Stimulated activated memory B cell treated with anti-CD40 and anti-IgM and Interleukin-4, amounts not matched to agents 10 μg/mL and 1 μg/mL and 100 μg/mL, for 72 hours (primary cell): ENCODE measurements at regions not wholly inside any gene's neighbourhood (a gene's known extent, or its start where the extent isn't known, plus 50 kb on each side); places are given as distances from the start of the nearest gene placed in this dataset.

ENCODE experiments used
- ATAC-seq: fragments of 150-1000 bp; cut with Tn5 transposase; 2 replicates; pipeline ENCODE4 v1.10.0; 2021
- H3K27ac Mint-ChIP-seq: one replicate; pipeline ENCODE4 v1.8.0; 2022; ENCODE audit warnings: mild to moderate bottlenecking, mixed read lengths
- H3K27me3 Mint-ChIP-seq: one replicate; pipeline ENCODE4 v1.8.0; 2022; ENCODE audit warnings: mixed read lengths
- H3K36me3 Mint-ChIP-seq: one replicate; pipeline ENCODE4 v1.8.0; 2022; ENCODE audit warnings: mixed read lengths
- H3K4me1 Mint-ChIP-seq: one replicate; pipeline ENCODE4 v1.8.0; 2022; ENCODE audit warnings: mixed read lengths
- H3K4me3 Mint-ChIP-seq: one replicate; pipeline ENCODE4 v1.8.0; 2022; ENCODE audit warnings: mild to moderate bottlenecking, moderate library complexity, mixed read lengths
- H3K9me3 Mint-ChIP-seq: one replicate; pipeline ENCODE4 v1.8.0; 2022; ENCODE audit warnings: mixed read lengths

DNA sequence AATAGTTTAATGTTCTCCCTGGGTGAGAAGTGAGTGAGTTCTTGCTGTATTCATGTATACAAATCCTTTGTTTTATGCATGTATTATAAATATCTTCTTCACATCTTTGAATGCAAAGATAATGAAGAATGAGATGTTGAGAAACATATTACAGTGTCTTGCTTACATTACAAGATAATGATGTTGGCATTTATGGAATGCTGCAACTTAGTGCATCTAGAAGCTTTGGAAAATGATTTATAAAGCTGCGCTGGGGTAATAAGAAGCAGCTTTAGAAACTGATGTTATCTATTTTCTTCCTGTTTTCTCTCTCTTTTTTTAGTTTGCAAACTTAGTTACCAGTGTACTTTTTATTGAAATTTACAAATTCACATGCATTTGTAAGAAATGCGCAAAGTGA lies 673.4 kb downstream of the KCTD16 start:
- Mint-ChIP-seq H3K9me3 (no peaks in the 10 kb centered on the region), H3K4me1 (no peaks in the 10 kb centered on the region), H3K27me3 (no peaks in the 10 kb centered on the region), H3K4me3 (no peak overlapping the region), H3K27ac (no peak overlapping the region), H3K36me3 (no peaks in the 10 kb centered on the region)
- no peak for ATAC-seq

DNA sequence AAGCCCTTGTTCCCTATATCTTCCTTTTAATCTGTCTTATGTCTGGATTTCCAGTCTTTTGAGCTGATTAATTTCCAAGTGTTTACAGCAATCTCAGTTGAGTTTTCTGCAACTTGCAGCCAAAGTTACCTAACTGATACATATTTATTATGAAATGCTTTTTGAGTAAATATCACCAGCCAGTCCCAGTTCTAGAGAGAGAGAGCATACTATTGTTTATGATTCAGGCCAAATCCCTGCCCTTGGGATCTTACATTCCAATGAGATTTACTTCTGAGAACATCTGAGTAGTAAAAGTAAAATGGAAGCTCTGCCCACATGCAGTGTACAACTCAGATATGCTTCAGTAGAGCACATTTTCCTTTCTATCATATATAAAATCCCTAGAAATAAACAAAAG lies 661.7 kb downstream of the KCTD16 start:
- no peak overlapping the region for H3K4me3 Mint-ChIP-seq
- H3K27me3 Mint-ChIP-seq = no peaks in the 10 kb centered on the region
- no peaks in the 10 kb centered on the region for H3K36me3 Mint-ChIP-seq
- no peaks in the 10 kb centered on the region for H3K4me1 Mint-ChIP-seq
- no peak overlapping the region for H3K27ac Mint-ChIP-seq
- peaks cover 2% of the 10 kb centered on the region for H3K9me3 Mint-ChIP-seq
- ATAC-seq = no peak

DNA sequence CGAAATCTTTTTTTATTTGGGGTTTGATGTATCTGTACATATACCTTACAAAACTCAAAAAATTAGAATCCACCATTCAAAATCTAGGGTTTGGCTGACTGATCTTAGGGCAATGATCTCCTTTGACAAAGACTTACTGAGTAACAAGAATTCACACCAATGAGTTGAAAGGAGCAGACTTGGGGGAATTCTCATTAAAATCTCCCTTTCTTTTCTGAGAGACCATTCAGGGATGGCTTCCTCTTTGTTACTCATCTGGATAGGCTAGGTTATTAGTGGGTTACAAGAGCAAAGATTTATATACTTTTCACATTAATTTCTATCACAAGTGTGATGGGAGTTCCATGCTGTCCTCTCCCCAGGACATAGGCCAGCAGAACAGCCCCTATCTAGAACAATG lies 661.0 kb downstream of the KCTD16 start:
- H3K27me3 Mint-ChIP-seq = no peaks in the 10 kb centered on the region
- H3K9me3 Mint-ChIP-seq = peaks cover 2% of the 10 kb centered on the region
- no peaks in the 10 kb centered on the region for H3K4me1 Mint-ChIP-seq
- H3K4me3 Mint-ChIP-seq = no peak overlapping the region
- H3K27ac Mint-ChIP-seq = no peak overlapping the region
- no peak for ATAC-seq
- H3K36me3 Mint-ChIP-seq = no peaks in the 10 kb centered on the region

DNA sequence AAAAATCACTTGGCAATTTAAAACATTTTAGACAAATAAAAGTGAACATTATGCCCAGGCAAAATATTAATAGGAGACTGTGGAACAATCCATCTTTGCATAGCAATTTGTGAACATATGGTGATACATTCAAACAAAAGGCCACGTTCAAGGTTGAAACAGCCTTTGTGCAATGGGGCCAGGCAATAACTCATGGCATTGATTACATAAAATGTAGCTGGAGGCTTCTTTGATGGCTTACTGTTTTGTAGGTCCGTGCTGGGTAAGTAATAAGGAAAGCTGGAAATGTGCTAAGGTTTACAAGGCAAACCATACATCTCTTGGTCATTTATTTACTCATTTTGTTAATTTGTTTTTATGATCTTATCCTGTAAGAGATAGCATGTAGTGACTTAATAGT lies 651.8 kb downstream of the KCTD16 start:
- no peaks in the 10 kb centered on the region for H3K36me3 Mint-ChIP-seq
- no peaks in the 10 kb centered on the region for H3K9me3 Mint-ChIP-seq
- no peak overlapping the region for H3K27ac Mint-ChIP-seq
- no peaks in the 10 kb centered on the region for H3K27me3 Mint-ChIP-seq
- no peak overlapping the region for H3K4me3 Mint-ChIP-seq
- no peak for ATAC-seq
- no peaks in the 10 kb centered on the region for H3K4me1 Mint-ChIP-seq

DNA sequence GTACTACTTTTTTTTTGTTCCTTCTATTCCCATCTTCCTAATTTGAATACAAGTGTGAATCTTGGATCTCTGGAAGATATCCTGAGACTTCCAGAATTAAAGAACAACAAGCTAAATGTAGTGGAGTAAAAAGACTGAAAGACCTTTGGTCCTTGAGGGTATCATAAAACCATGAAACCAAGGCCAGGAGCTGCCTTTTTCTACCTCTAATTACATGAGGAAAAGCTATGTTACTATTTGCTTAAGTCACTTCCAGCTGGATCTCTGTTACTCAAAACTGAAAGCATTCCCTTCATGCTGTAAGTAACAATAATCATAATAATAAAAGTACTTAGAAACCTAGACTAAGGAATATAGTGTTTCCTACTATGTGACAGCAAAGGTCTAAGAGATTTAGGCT lies 649.6 kb downstream of the KCTD16 start:
- H3K27me3 Mint-ChIP-seq = no peaks in the 10 kb centered on the region
- no peak overlapping the region for H3K4me3 Mint-ChIP-seq
- no peaks in the 10 kb centered on the region for H3K36me3 Mint-ChIP-seq
- no peak overlapping the region for H3K27ac Mint-ChIP-seq
- peaks cover 6% of the 10 kb centered on the region for H3K9me3 Mint-ChIP-seq
- no peaks in the 10 kb centered on the region for H3K4me1 Mint-ChIP-seq
- no peak for ATAC-seq

DNA sequence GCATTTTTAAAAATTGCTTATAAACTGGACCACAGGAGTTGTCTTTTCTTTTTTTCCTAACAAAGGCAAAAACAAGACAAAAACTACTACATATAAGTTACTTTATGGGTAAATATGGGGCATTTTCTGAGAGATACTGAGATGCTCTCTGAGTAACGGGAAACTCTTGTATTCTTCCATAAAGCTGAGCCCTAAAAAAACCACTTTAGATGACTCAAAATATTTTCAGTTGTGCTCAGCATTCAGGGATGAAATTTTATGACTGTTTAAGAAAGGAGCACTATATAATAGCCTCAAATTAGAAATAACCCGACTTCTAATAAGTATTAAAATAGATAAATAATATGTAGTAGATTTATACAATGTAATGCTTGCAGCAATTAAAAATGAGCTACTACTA lies 644.5 kb downstream of the KCTD16 start:
- H3K4me3 Mint-ChIP-seq = no peak overlapping the region
- no peaks in the 10 kb centered on the region for H3K4me1 Mint-ChIP-seq
- H3K9me3 Mint-ChIP-seq = peaks cover 6% of the 10 kb centered on the region
- no peaks in the 10 kb centered on the region for H3K36me3 Mint-ChIP-seq
- no peak overlapping the region for H3K27ac Mint-ChIP-seq
- H3K27me3 Mint-ChIP-seq = no peaks in the 10 kb centered on the region
- no peak for ATAC-seq

DNA sequence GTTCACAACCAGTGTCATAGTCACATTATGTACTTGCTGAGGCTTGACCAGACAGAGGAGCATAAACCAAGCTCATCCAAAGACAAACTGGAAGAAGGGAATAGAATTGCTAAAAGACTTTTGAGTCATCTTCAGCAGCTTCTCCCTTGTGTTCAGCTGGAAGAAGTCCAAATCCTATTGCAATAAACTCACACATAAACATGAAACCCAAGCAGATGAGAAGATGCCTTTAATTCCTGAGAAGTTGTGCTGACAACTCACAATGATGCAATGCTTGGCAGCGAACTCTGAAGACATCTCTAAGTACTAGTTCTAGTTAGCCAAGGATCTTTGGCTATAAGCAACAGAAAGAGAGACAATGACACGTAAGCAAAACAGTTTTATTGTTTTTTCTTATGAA lies 642.1 kb downstream of the KCTD16 start:
- H3K4me3 Mint-ChIP-seq = no peak overlapping the region
- H3K4me1 Mint-ChIP-seq = no peaks in the 10 kb centered on the region
- no peak overlapping the region for H3K27ac Mint-ChIP-seq
- ATAC-seq = no peak
- H3K9me3 Mint-ChIP-seq = peaks cover 6% of the 10 kb centered on the region
- H3K36me3 Mint-ChIP-seq = no peaks in the 10 kb centered on the region
- H3K27me3 Mint-ChIP-seq = no peaks in the 10 kb centered on the region

DNA sequence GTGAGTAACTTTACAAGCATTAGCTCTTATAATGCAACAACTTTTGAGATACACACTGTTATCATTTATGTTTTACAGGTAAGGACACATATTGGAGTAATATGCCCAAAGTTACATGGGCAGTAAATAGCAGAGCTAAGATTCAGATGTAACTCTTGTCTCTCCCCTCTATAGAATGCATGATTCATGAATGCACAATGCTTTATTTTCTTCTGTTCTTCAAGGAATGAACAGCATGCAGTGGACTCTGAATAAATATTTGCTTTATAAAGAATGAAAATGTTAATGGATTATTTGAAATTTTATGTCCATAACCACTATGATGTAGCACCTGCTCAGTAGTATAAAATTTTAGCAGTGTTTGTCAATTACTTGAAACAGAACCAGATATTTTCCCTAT lies 629.5 kb downstream of the KCTD16 start:
- Mint-ChIP-seq H3K27me3 (no peaks in the 10 kb centered on the region), H3K4me1 (no peaks in the 10 kb centered on the region), H3K36me3 (no peaks in the 10 kb centered on the region)

DNA sequence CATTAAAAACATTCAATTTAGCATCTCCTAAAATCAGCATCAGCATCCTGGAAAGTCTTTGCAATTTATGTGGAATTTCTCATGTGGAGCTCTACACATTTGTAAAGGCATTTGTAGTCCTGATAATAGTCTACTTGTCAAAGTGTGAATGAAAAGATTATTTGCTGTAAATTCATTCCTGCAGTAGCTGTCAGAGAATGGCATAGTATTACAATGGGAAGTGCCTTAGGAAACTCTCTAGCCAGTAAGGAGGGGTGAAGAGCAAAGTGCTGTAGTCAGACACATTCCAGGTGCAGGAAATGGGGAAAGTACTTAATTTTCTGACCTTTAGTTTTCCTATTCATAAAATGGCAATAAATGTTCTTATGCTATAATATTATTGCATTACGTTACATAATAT lies 627.9 kb downstream of the KCTD16 start:
- H3K36me3 Mint-ChIP-seq = no peaks in the 10 kb centered on the region

More for the DNA sequence above, 629.5 kb downstream of the KCTD16 start:
- Mint-ChIP-seq H3K9me3 (peaks cover 3% of the 10 kb centered on the region), H3K27ac (no peak overlapping the region), H3K4me3 (no peak overlapping the region)
- ATAC-seq = no peak

DNA sequence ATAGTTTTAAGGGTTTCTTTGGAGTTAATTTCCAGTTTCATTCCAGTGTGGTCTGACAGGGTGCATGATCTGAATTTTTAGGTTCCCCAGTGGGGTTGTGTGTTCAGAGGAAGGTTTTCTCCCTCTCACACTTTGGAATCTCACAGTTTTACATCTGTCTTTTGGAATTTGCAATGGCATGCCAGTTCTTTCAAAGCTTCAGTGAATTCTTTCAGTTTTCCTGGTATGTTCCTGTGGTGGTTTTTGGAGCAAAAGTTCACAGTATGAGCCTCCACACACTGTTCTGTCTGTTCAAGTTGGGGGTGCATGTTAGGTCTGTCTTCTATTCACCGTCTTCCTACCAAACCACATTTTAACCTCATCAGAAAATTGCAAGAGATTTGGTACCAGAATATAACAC lies 624.2 kb downstream of the KCTD16 start:
- Mint-ChIP-seq H3K9me3 (peaks cover 9% of the 10 kb centered on the region), H3K4me1 (no peaks in the 10 kb centered on the region), H3K4me3 (no peak overlapping the region), H3K36me3 (no peaks in the 10 kb centered on the region), H3K27me3 (no peaks in the 10 kb centered on the region), H3K27ac (no peak overlapping the region)
- ATAC-seq = no peak

More for the DNA sequence above, 627.9 kb downstream of the KCTD16 start:
- Mint-ChIP-seq H3K4me3 (no peak overlapping the region), H3K4me1 (no peaks in the 10 kb centered on the region), H3K27me3 (no peaks in the 10 kb centered on the region), H3K9me3 (peaks cover 3% of the 10 kb centered on the region), H3K27ac (no peak overlapping the region)
- no peak for ATAC-seq

DNA sequence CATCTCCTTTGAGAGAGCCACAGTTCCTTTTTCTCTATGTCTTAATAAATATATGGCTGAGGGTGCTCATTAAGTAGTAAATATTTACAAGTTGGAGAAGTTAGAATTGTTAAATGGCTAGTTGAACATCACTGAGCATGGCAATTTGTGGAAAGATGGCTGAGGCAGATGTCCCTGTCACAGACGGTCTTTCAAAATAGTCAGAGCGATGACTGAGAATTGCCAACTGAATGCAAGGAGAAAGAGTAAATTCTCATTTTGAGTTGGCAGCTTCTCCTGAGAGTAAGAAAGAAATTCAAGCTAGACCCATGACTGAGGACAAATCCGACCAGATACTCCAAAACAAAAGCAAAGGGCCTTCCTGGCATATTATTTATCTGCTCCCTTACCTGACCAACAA lies 617.9 kb downstream of the KCTD16 start:
- ATAC-seq = no peak
- Mint-ChIP-seq H3K4me3 (no peak overlapping the region), H3K36me3 (no peaks in the 10 kb centered on the region), H3K27me3 (no peaks in the 10 kb centered on the region), H3K9me3 (peaks cover 9% of the 10 kb centered on the region), H3K27ac (no peak overlapping the region), H3K4me1 (no peaks in the 10 kb centered on the region)

DNA sequence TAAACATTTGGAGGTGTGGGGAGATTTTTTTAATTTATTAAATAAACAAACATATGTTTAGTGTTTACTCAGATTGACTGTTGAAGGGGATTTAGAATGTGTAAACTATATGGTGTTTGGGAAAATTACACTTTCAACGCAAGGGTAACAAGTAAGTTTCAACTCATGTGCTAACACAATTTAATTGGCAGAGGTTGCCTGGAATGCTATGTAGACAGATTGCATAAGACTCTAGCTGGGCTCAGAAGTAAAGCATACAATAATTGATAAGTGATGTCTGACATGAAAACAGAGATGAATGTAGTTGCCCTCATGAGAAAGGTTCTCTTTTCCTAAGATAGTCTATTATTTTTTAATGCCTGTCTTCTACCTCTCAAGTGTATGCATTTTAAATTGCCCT lies 617.4 kb downstream of the KCTD16 start:
- H3K9me3 Mint-ChIP-seq = peaks cover 7% of the 10 kb centered on the region
- no peaks in the 10 kb centered on the region for H3K36me3 Mint-ChIP-seq
- H3K4me1 Mint-ChIP-seq = no peaks in the 10 kb centered on the region
- no peaks in the 10 kb centered on the region for H3K27me3 Mint-ChIP-seq
- H3K4me3 Mint-ChIP-seq = no peak overlapping the region
- no peak for ATAC-seq
- no peak overlapping the region for H3K27ac Mint-ChIP-seq

DNA sequence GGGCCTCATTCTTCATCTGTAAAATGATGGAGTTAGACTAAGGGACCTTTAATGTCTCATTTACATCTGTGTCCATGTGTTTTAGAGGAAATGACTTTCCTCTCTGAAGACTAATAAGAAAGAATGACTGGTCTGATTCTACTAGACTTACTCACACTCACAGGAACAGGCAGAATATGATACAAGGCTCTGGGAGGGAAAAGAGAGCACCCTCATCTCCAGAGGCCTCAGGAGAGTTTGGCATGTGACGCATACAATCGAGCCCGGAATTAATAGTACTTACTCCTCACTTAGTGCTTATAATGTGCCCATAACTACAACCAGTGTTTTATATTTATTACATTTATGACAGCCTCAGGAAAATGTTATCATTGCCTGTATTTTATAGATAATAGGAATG lies 608.7 kb downstream of the KCTD16 start:
- Mint-ChIP-seq H3K9me3 (no peaks in the 10 kb centered on the region), H3K36me3 (no peaks in the 10 kb centered on the region)
- ATAC-seq = no peak

DNA sequence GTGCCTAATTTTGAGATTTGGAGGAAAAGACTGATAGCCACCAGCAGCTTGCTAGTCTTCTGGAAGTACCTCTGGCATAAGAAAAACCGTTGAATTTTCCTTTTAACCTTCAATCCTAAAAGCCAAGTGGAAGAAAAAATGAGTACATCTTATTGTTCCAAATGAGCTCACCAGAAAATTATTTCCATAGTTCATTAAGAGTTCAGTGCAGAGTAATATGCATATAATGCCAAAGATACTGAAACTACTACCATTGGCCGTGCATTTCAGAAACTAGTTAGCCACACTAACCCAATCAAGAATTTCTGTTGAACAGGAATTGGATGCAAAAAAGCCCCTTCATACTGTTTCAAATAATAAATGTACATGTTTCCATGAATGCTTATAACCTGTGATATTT lies 607.9 kb downstream of the KCTD16 start:
- Mint-ChIP-seq H3K27ac (no peak overlapping the region), H3K27me3 (no peaks in the 10 kb centered on the region), H3K9me3 (no peaks in the 10 kb centered on the region), H3K4me3 (no peak overlapping the region), H3K4me1 (no peaks in the 10 kb centered on the region), H3K36me3 (no peaks in the 10 kb centered on the region)
- no peak for ATAC-seq

More for the DNA sequence above, 608.7 kb downstream of the KCTD16 start:
- H3K4me1 Mint-ChIP-seq = no peaks in the 10 kb centered on the region
- H3K4me3 Mint-ChIP-seq = no peak overlapping the region
- H3K27ac Mint-ChIP-seq = no peak overlapping the region
- no peaks in the 10 kb centered on the region for H3K27me3 Mint-ChIP-seq

DNA sequence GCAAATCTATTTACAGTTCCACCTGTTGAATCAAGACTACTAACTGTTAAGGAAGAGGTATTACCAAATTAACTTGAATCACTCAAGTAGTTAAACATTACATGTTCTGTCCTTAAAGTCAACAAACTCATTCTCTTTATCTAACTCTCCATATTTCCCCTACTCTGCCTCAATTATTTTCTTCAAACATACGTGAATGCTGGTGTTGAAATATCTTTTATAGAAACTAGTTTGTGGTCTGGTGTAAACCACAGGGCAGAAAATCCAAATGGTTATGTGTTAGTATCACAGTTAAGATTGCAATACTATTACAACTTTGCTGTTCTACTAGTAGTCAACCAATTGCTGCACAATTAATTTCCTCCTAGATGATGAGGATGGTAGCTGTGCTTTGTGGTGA lies 603.5 kb downstream of the KCTD16 start:
- Mint-ChIP-seq H3K36me3 (no peaks in the 10 kb centered on the region), H3K4me1 (no peaks in the 10 kb centered on the region), H3K4me3 (no peak overlapping the region), H3K27ac (no peak overlapping the region), H3K27me3 (no peaks in the 10 kb centered on the region), H3K9me3 (no peaks in the 10 kb centered on the region)
- no peak for ATAC-seq

DNA sequence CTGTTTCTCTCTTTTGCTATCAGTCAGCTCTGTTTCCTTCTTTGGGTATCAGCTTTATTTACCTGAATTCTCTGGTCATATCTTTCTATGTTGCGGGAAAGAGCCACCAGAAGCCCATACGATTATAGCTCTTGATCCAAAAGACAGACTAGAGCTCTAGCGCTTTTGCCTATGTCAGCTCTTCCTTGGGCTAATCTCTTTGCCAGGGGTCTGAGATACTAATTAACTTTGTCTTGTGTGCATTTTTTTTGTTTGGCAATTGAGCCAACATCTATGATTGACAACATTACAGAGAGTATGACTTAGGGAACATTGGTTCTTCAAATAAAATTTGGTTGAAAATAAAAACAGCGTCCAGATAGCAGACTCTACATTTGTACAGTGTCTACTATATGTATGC lies 603.0 kb downstream of the KCTD16 start:
- Mint-ChIP-seq H3K27me3 (no peaks in the 10 kb centered on the region), H3K27ac (no peak overlapping the region), H3K4me1 (no peaks in the 10 kb centered on the region), H3K36me3 (no peaks in the 10 kb centered on the region), H3K4me3 (no peak overlapping the region), H3K9me3 (no peaks in the 10 kb centered on the region)
- ATAC-seq = no peak

DNA sequence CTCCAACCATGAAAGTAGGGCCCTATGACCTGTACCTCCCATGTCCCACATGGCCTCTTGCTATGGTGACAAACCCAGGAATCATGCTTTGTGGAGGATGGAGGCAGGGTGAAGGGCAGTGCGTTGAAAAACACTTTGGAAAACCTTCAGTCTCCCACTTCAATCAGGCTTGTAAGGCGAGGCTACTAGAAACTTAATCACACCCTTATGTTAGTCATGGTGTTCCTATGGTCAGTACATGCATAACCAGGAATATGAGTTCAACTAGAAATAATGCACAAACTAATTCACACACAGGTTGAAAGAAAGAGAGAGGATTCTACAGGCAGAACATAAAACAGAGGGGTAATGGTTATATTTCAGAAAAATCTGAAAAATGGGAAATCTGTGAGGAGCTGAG lies 601.1 kb downstream of the KCTD16 start:
- Mint-ChIP-seq H3K27ac (no peak overlapping the region), H3K9me3 (no peaks in the 10 kb centered on the region)

More for the DNA sequence above, 601.1 kb downstream of the KCTD16 start:
- Mint-ChIP-seq H3K27me3 (no peaks in the 10 kb centered on the region), H3K36me3 (no peaks in the 10 kb centered on the region), H3K4me3 (no peak overlapping the region), H3K4me1 (no peaks in the 10 kb centered on the region)
- no peak for ATAC-seq
